HUES6 (cell line): ENCODE measurements at regions not wholly inside any gene's neighbourhood (a gene's known extent, or its start where the extent isn't known, plus 50 kb on each side); places are given as distances from the start of the nearest gene placed in this dataset.

Experiments
- H3K27ac ChIP-seq: 2 replicates; pipeline ENCODE4 v1.7.0; 2013; ENCODE audit warnings: low read depth, mild to moderate bottlenecking, low read length, inconsistent platforms
- H3K27me3 ChIP-seq: 2 replicates; pipeline ENCODE4 v1.6.1; 2013; ENCODE audit warnings: low read length; ENCODE audit not compliant: control insufficient read depth, insufficient read depth
- H3K36me3 ChIP-seq: 2 replicates; pipeline ENCODE4 v1.6.1; 2013; ENCODE audit warnings: low read length; ENCODE audit not compliant: control insufficient read depth, insufficient read depth
- H3K4me1 ChIP-seq: 2 replicates; pipeline ENCODE4 v1.6.1; 2013; ENCODE audit warnings: low read length; ENCODE audit not compliant: control insufficient read depth, insufficient read depth
- H3K4me3 ChIP-seq: 2 replicates; pipeline ENCODE4 v1.5.1; 2013; ENCODE audit warnings: low read depth, low read length
- H3K9ac ChIP-seq: one replicate; pipeline ENCODE4 v1.6.1; 2013; ENCODE audit warnings: mild to moderate bottlenecking, low read length
- H3K9me3 ChIP-seq: 2 replicates; pipeline ENCODE4 v1.6.1; 2013; ENCODE audit warnings: low read depth, low read length; ENCODE audit not compliant: control insufficient read depth, insufficient read depth

GRCh38 chr3:72479651-72480215 is 368.5 kb downstream of the SHQ1 start:
- peaks cover 14% of the 10 kb centered on the region for H3K4me1 ChIP-seq
- no peak overlapping the region for H3K4me3 ChIP-seq
- no peaks in the 10 kb centered on the region for H3K36me3 ChIP-seq
- no peaks in the 10 kb centered on the region for H3K9me3 ChIP-seq
- H3K27ac ChIP-seq = no peak overlapping the region
- no peaks in the 10 kb centered on the region for H3K27me3 ChIP-seq
- no peak overlapping the region for H3K9ac ChIP-seq

DNA sequence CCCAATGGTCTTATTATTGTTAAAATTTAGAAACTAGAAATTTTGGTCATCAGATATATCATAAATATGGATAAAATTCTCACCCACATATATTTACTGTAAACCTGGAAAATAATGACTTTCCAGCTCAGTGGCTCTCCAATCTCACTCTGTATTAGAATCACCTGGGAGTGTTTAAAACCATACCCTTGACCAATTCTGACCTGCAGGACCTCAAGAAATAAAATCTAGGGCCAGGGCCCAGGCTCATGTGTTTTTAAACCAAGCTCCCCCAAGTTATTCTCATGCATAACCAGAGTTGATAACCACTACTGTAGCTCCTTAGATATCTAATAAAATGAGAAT is 372.1 kb downstream of the SHQ1 start:
- Histone ChIP-seq H3K4me3 (no peak overlapping the region), H3K4me1 (peaks cover 4% of the 10 kb centered on the region; the same call in 1 of the 2 replicates), H3K9me3 (no peaks in the 10 kb centered on the region), H3K27me3 (no peaks in the 10 kb centered on the region), H3K27ac (no peak overlapping the region), H3K9ac (no peak overlapping the region), H3K36me3 (no peaks in the 10 kb centered on the region)

- no peaks in the 10 kb centered on the region for H3K36me3 ChIP-seq
- H3K4me1 ChIP-seq = peaks cover 4% of the 10 kb centered on the region; the same call in 1 of the 2 replicates
- H3K27me3 ChIP-seq = no peaks in the 10 kb centered on the region
- no peak overlapping the region for H3K9ac ChIP-seq
- H3K9me3 ChIP-seq = no peaks in the 10 kb centered on the region
- no peak overlapping the region for H3K27ac ChIP-seq
- no peak overlapping the region for H3K4me3 ChIP-seq
These were observed 372.7 kb downstream of the SHQ1 start for GRCh38 chr3:72475258-72476138.

DNA sequence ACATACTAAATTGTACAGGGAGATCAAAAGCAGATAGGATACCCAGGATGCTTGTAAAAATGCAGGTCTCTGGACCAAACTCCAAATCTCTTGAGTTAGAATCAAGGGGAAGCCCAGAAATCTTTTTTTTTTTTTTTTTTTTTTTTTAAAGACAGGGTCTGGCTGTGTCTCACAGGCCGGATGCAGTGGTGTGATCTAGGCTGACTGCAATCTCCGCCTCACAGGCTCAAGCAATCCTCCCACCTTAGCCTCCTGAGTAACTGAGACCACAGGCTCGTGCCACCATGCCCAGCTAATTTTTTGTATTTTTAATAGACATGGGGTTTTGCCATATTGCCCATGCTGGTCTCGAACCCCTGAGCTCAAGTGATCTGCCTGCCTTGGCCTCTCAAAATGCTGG is 373.5 kb downstream of the SHQ1 start:
- H3K4me3 ChIP-seq = no peak overlapping the region
- H3K27ac ChIP-seq = no peak overlapping the region
- H3K9me3 ChIP-seq = no peaks in the 10 kb centered on the region
- peaks cover 4% of the 10 kb centered on the region; the same call in 1 of the 2 replicates for H3K4me1 ChIP-seq
- H3K27me3 ChIP-seq = no peaks in the 10 kb centered on the region
- H3K9ac ChIP-seq = no peak overlapping the region
- no peaks in the 10 kb centered on the region for H3K36me3 ChIP-seq

- H3K4me1 ChIP-seq = peaks cover 4% of the 10 kb centered on the region; the same call in 1 of the 2 replicates
- no peaks in the 10 kb centered on the region for H3K27me3 ChIP-seq
- H3K36me3 ChIP-seq = no peaks in the 10 kb centered on the region
- no peaks in the 10 kb centered on the region for H3K9me3 ChIP-seq
- no peak overlapping the region for H3K9ac ChIP-seq
- H3K4me3 ChIP-seq = no peak overlapping the region
- no peak overlapping the region for H3K27ac ChIP-seq
These were observed 375.1 kb downstream of the SHQ1 start for GRCh38 chr3:72473156-72473555.

GRCh38 chr3:72470904-72471417 is 377.3 kb downstream of the SHQ1 start:
- Histone ChIP-seq H3K27ac (no peak overlapping the region), H3K9me3 (no peaks in the 10 kb centered on the region), H3K27me3 (no peaks in the 10 kb centered on the region; the same call in 1 of the 2 replicates), H3K4me1 (no peaks in the 10 kb centered on the region), H3K36me3 (no peaks in the 10 kb centered on the region), H3K9ac (no peak overlapping the region), H3K4me3 (no peak overlapping the region)

DNA sequence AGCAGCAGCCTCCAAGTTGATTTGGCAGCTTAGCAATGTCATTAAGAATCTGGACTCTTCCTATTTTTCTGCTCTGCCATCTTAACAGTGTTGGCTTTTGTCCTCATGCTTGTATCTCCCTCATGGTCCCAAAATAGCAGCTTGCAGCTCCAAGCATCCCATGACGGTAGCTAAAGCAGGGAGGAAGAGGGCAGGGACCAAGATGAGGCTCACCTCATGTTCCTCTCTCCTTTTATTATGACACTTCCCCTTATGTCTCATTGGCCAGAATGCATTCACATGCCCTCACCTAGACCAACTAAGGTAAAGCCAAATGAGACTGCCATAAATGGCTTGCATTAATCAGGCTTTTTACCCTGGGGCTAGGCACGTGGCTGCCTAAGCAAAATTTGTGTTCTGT is 382.4 kb downstream of the SHQ1 start:
- no peak overlapping the region for H3K27ac ChIP-seq
- no peaks in the 10 kb centered on the region for H3K4me1 ChIP-seq
- no peaks in the 10 kb centered on the region for H3K36me3 ChIP-seq
- H3K9me3 ChIP-seq = no peaks in the 10 kb centered on the region
- no peak overlapping the region for H3K9ac ChIP-seq
- no peaks in the 10 kb centered on the region; the same call in 1 of the 2 replicates for H3K27me3 ChIP-seq
- H3K4me3 ChIP-seq = no peak overlapping the region

DNA sequence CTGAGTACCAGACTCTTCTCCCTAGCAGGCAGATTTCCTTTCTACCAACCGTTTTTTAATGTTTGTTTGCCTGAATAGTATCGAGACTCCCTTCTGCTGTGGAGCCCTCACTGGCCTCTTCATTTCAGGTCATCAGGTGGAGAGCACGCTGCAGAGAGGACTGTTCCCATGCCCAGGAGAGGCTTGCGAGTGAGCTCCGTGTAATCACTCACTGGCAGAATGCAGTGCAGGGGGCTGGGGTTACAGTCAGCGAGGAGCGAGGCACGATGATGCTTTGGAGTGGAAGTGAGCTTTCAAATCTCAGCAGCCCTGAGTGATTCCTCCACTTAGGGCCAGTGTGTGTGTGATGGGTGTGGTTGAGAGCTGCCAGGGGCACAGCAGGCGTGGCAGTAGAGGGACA is 385.2 kb downstream of the SHQ1 start:
- H3K9me3 ChIP-seq = no peaks in the 10 kb centered on the region
- H3K4me3 ChIP-seq = no peak overlapping the region
- H3K4me1 ChIP-seq = no peaks in the 10 kb centered on the region; the same call in 1 of the 2 replicates
- no peak overlapping the region for H3K9ac ChIP-seq
- no peaks in the 10 kb centered on the region; the same call in 1 of the 2 replicates for H3K27me3 ChIP-seq
- H3K27ac ChIP-seq = no peak overlapping the region
- no peaks in the 10 kb centered on the region for H3K36me3 ChIP-seq

DNA sequence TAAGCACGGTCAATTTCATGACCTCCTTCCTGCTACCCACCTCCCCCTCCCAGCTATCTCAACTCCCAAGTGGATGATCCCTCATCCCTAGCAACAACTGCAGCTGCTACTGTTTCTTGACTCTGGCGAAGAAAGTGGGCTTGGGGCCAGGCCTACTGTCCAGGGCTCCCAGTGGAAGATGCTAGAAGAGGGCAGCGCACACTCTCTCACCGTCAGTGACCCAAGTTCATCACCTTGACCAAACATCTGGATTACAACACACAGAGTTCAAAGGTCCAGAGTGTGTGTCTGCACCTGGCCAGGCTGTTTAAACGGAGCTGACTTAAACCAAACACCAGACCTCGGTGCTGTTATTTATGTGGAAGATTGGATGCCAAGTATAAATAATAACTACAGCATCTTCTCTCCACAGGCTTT is 385.6 kb downstream of the SHQ1 start:
- Histone ChIP-seq H3K36me3 (no peaks in the 10 kb centered on the region), H3K27ac (no peak overlapping the region)

GRCh38 chr3:72461787-72462186 is 386.5 kb downstream of the SHQ1 start:
- no peak overlapping the region for H3K27ac ChIP-seq
- H3K4me1 ChIP-seq = no peaks in the 10 kb centered on the region; the same call in 1 of the 2 replicates
- no peaks in the 10 kb centered on the region; the same call in 1 of the 2 replicates for H3K27me3 ChIP-seq
- H3K9me3 ChIP-seq = no peaks in the 10 kb centered on the region
- H3K9ac ChIP-seq = no peak overlapping the region
- no peaks in the 10 kb centered on the region for H3K36me3 ChIP-seq
- no peak overlapping the region for H3K4me3 ChIP-seq

More for the DNA sequence above, 385.6 kb downstream of the SHQ1 start:
- no peak overlapping the region for H3K4me3 ChIP-seq
- no peaks in the 10 kb centered on the region; the same call in 1 of the 2 replicates for H3K4me1 ChIP-seq
- H3K27me3 ChIP-seq = no peaks in the 10 kb centered on the region; the same call in 1 of the 2 replicates
- H3K9ac ChIP-seq = no peak overlapping the region
- no peaks in the 10 kb centered on the region for H3K9me3 ChIP-seq
